AG09319 (cell line): ENCODE measurements at regions not wholly inside any gene's neighbourhood (a gene's known extent, or its start where the extent isn't known, plus 50 kb on each side); places are given as distances from the start of the nearest gene placed in this dataset.
"Not testable (repeated sequence)": the region's sequence is repeated elsewhere in the genome, so short reads cannot be mapped to it uniquely, and the experiment has no call there.

ENCODE experiments used
- DNase-seq: peaks from one replicate; pipeline ENCODE4 v3.0.0-alpha.2; 2010; ENCODE audit warnings: low read depth; ENCODE audit errors: extremely low read depth
- TF ChIP-seq, protein P1 (sequence below): IDR thresholded peaks from 2 replicates; pipeline ENCODE4 v1.5.1; 2011; ENCODE audit warnings: low read depth, mild to moderate bottlenecking, inconsistent platforms, low read length, moderate library complexity

- not testable (repeated sequence) for DNase-seq
These were observed 59.2 kb upstream of the CCDC180 start for GRCh38 chr9:97248252-97248651.

- TF ChIP-seq, protein P1, sequence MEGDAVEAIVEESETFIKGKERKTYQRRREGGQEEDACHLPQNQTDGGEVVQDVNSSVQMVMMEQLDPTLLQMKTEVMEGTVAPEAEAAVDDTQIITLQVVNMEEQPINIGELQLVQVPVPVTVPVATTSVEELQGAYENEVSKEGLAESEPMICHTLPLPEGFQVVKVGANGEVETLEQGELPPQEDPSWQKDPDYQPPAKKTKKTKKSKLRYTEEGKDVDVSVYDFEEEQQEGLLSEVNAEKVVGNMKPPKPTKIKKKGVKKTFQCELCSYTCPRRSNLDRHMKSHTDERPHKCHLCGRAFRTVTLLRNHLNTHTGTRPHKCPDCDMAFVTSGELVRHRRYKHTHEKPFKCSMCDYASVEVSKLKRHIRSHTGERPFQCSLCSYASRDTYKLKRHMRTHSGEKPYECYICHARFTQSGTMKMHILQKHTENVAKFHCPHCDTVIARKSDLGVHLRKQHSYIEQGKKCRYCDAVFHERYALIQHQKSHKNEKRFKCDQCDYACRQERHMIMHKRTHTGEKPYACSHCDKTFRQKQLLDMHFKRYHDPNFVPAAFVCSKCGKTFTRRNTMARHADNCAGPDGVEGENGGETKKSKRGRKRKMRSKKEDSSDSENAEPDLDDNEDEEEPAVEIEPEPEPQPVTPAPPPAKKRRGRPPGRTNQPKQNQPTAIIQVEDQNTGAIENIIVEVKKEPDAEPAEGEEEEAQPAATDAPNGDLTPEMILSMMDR, result no peak
- no peak for DNase-seq
These were observed 63.9 kb upstream of the CCDC180 start for GRCh38 chr9:97243606-97244005.

DNA sequence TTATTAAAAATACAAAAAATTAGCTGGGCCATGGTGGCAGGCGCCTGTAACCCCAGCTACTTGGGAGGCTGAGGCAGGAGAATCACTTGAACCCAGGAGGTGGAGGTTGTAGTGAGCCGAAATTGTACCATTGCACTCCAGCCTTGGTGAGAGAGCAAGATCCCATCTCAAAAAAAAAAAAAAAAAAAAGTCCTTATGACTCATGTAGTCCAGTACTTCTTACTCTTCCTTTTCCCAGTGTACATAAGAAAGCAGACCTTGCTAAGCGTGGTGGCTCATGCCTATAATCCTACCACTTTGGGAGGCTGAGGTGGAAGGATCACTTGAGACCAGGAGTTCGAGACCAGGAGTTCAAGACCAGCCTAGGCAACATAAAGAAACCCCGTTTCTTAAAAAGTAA lies 66.0 kb upstream of the CCDC180 start:
- DNase-seq, result not testable (repeated sequence)

DNA sequence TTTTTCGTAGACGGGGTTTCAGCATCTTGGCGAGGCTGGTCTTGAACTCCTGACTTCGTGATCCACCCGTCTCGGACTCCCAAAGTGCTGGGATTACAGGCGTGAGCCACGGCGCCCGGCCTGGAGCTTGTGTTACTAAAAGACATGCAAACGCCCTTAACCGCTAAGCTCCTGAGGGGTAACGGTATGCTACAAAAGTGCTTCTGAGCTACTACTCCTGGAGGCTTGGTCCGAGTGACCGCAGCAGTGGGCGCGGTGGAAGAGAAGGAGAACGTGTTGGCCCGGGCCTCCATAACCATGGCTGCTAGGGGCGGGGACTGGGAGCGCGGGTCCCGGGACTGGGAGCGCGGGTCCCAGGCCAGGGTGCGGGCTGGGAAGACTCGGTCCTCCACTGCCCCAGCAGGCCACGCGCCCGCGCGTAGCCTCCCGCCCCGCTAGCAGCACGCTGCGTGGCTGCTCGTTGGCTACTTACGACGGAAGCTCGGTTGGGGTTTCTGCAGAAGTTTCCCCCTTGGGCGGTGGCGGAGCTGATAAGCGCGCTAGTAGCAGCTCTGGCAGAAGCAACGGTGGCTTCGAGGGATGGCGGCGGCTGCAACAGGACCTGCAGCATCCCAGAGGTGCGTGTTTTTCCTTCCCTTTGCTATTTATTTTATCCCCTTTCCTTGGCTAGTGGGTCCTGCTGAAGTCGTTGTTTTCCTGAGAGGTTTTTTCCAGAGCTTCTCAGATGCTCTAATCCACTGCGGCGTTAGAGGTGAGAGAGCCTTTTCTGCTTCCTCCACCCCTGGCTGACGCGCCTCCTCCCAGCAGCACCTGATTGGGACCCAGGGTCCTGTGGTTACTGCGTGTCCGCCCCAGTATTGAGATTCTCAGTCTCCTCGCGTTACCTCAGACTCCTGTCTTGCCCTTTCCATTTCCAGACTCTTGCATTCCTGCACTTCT lies 69.2 kb upstream of the CCDC180 start:
- TF ChIP-seq, protein P1, result no peak

DNA sequence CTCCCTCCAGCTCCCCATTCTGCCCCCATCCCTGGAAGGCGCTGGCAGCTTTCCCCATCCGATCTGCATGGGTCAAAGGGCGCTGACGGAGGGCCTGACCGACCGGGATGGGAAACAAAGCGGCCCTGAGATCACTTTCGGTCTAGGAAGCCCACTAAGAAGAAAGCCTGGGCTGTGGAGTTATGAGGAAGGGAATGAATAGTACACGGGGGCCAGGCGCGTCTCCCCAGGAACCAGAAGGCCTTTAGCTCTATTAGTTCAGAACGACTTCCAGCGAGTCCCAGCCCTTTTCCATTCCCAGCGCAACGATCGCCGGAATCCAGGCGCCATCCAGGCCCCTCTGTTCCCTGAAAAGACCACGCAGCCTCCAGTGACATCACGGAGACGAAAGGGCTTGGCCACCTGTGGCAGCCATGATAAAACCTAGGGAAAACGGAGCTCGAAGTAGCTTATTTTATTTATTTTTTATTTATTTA lies 70.1 kb upstream of the CCDC180 start:
- TF ChIP-seq, protein P1, result no peak
- DNase-seq, result no peak

More for the DNA sequence above, 69.2 kb upstream of the CCDC180 start:
- peak; percentile 50 for DNase-seq

GRCh38 chr9:97233009-97233400 lies 74.5 kb upstream of the CCDC180 start:
- DNase-seq, result not testable (repeated sequence)

DNA sequence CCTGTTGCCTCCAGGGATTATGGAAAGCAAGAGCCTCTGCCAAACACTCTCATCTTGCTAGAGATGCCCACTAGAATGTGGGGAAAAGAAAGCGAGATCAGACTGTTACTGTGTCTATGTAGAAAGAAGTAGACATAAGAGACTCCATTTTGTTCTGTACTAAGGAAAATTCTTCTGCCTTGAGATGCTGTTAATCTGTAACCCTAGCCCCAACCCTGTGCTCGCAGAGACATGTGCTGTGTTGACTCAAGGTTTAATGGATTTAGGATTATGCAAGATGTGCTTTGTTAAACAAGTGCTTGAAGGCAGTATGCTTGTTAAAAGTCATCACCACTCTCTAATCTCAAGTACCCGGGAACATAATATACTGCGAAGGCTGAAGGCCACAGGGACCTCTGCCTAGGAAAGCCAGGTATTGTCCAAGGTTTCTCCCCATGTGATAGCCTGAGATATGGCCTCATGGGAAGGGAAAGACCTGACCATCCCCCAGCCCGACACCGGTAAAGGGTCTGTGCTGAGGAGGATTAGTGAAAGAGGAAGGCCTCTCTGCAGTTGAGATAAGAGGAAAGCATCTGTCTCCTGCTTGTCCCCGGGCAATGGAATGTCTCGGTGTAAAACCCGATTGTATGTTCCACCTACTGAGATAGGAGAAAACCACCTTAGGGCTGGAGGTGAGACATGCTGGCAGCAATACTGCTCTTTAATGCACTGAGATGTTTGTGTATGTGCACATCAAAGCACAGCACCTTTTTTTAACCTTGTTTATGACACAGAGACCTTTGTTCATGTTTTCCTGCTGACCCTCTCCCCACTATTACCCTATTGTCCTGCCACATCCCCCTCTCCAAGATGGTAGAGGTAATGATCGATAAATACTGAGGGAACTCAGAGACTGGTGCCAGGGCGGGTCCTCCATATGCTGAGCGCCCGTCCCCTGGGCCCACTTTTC lies 75.1 kb upstream of the CCDC180 start:
- not testable (repeated sequence) for DNase-seq

DNA sequence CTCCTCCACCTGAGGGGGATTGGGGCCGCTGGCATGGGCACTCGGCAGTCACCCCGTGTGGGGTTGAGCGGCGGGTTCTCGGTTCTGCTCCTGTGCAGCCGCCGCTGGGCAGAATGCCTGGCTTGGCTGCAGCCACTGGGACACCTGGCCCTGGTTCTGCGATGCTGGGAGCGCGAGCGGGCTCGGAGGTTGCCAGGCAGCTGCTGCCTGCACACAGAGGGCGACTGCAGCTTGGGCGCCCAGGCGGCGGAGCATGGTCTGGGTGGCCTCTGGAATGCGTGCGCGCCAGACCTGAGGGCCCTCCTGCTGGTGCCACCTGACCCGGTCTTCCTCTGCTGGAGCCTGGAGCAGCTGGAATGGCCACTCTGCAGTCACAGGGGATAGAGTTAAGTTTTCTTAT lies 85.1 kb upstream of the CCDC180 start:
- not testable (repeated sequence) for DNase-seq

DNA sequence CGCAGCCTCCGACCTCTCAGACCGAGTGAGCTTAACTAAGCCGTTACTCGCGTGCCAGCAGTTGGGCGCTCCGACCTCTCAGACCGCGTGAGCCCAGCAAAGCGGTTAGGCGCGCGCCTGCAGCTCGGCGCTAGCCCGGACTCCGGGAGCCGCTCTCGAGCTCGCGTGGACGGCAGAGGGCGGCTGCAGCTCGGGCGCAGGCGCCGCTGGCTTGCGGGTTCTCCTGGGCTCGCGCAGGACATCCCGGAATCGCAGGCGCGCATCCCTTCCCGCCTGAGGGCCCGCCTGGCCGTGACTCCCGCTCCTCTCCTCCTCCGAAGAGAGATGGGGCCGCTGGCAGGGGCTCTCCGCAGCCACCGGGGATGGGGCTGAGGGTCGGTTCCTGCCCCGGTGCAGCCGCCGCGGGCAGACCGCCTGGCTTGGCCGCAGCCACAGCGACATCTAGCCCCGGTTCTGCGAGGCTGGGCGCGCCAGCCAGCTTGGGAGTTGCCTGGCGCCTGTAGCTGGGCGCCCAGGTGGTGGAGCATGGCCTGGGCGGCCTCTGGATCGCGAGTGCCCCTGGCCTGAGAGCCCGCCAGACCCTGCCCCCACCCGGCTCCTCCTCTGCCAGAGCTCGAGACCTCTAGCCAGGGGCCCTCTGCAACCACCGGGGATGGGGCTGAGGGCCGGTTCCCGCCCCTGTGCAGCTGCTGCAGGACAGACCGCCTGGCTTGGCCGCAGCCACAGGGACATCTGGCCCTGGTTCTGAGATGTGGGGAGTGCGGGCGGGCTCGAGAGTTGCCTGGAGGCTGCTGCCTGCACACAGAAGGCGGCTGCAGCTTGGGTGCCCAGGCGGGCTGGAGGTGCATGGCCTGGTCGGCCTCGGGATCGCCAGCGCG lies 85.7 kb upstream of the CCDC180 start:
- peak; percentile 31 for DNase-seq

DNA sequence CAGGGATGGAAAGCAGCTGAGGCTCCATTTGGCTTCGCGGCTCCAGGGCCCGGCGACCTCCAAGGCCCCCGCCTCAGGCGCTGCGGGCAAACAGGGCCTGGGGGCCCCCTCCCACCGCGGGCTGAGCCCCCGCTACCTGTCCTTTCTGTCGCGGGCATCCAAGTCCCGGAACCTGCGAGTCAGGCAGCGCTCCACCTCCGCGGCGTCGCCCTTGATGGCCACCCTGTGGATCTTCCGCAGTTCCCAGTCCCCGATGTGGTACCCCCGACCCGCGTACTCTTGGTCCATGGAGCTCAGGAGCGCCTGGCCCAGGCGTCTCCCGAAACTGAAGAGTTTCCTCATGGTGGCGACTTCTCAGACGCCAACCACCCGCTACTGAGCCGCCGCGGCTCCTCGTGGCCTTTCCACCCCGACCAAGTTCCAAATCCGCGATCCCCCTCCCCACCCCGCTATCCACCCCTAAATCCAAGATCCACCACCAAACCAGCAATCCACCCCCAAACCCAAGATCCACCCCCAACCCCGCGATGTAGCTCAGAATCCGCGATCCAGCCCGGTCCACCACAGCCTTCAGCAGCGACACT lies 86.5 kb upstream of the CCDC180 start:
- TF ChIP-seq, protein P1, result no peak
- DNase-seq, result no peak

DNA sequence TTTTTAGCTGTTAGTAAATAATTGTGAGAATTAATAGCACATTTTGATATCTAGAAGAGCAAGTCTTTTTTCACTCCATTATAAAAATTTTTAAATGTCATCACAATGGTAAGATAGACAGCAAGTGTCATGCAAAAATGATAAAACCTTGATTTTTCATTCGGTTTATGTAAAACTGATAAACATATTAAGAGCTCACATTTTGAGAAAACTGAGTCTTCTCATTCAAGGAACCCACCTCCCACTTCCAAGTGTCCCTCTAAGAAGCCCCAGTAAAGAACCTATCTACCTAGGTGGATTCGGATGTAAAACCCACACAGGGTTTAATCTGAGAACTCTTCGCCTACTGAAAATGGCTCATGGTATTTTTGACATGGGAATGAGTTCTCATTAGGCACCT lies 87.1 kb upstream of the CCDC180 start:
- not testable (repeated sequence) for DNase-seq

- not testable (repeated sequence) for DNase-seq
These were observed 87.9 kb upstream of the CCDC180 start for GRCh38 chr9:97219443-97220140.

GRCh38 chr9:97215127-97215526 lies 92.3 kb upstream of the CCDC180 start:
- DNase-seq, result not testable (repeated sequence)
